Heart left ventricle (tissue), 16 donors: ENCODE measurements at regions not wholly inside any gene's neighbourhood (a gene's known extent, or its start where the extent isn't known, plus 50 kb on each side); places are given as distances from the start of the nearest gene placed in this dataset.

ENCODE experiments used
- ATAC-seq, 4 donors: fragments of 200-7000 bp; cut with Tn5 transposase; one replicate each; pipeline ENCODE4 v1.9.1; 2020 to 2022; ENCODE audit warnings: moderate library complexity in 4 of 4, mild to moderate bottlenecking in 3 of 4, moderate number of reproducible peaks in 1 of 4
- DNase-seq, 5 donors: peaks; one replicate each; pipeline ENCODE4 v3.0.0-alpha.2; 2020
- H3K27ac ChIP-seq, 12 donors: fragments of 200-600 bp; sonication (generic) in 4 of 12; one replicate each; pipeline versions ENCODE4 v1.5.0 to v1.8.0; 2016 to 2022; ENCODE audit warnings: mild to moderate bottlenecking in 2 of 12
- H3K27me3 ChIP-seq, 9 donors: fragments of 200-600 bp; sonication (generic) in 2 of 9; one replicate each; pipeline versions ENCODE4 v1.5.1 to v1.8.0; 2016 to 2022; ENCODE audit warnings: mild to moderate bottlenecking in 3 of 9
- H3K36me3 ChIP-seq, 9 donors: fragments of 200-600 bp; sonication (generic) in 2 of 9; one replicate each; pipeline versions ENCODE4 v1.5.0 to v1.8.0; 2018 to 2022; ENCODE audit warnings: mild to moderate bottlenecking in 2 of 9
- H3K4me1 ChIP-seq, 12 donors: fragments of 200-600 bp; sonication (generic) in 4 of 12; one replicate each; pipeline versions ENCODE4 v1.5.0 to v1.8.0; 2016 to 2022; ENCODE audit warnings: mild to moderate bottlenecking in 3 of 12
- H3K4me3 ChIP-seq, 12 donors: fragments of 200-600 bp; sonication (generic) in 4 of 12; one replicate each; pipeline versions ENCODE4 v1.5.0 to v1.8.0; 2017 to 2022; ENCODE audit warnings: mild to moderate bottlenecking in 9 of 12, moderate library complexity in 4 of 12
- H3K9me3 ChIP-seq, 12 donors: fragments of 200-600 bp; sonication (generic) in 4 of 12; one replicate each; pipeline versions ENCODE4 v1.5.0 to v1.8.0; 2016 to 2022; ENCODE audit warnings: mild to moderate bottlenecking in 1 of 12
- POLR2A ChIP-seq, 2 donors: fragments of 450-650 bp; IDR thresholded peaks; one replicate each; pipeline ENCODE4 v1.6.1; 2017; ENCODE audit warnings: antibody characterized with exemption in 2 of 2, mild to moderate bottlenecking in 2 of 2, moderate library complexity in 2 of 2
- WGBS, 4 donors: extraction: QIAGEN DNeasy Blood & Tissue Kit in 2 of 4; methylation state at CpG; one replicate each; pipeline versions ENCODE4 v1.1.5 to v1.1.7; 2013 to 2018; 5-methylcytosine and 5-hydroxymethylcytosine counted together
- intact Hi-C, 10 donors: fragments of 100-400 bp; cut with DNase I; formaldehyde crosslinking; loops; one replicate each; pipeline versions ENCODE4 v1.11.1 to v1.14.2; 2022
- TF ChIP-seq, protein P1 (sequence below), 12 donors: fragments of 200-600 bp; sonication (generic) in 4 of 12; IDR thresholded peaks; one replicate each; pipeline versions ENCODE4 v1.5.0 to v1.8.0; 2018 to 2022; ENCODE audit warnings: antibody characterized with exemption in 12 of 12, mild to moderate bottlenecking in 5 of 12
- donor health status: ischemic (EF 13 %, LVEDD 7.1; RV severe dilation, severe dysfunction).
- donor health status: healthy with polysubstance abuse.
- donor health status: DM: no; HTN: yes; CAD: no.
- donor health status: DM: no; HTN: no; CAD: no.
- donor health status: ischemic (EF 25% LVEDD 6.9; RV normal size, moderate dysfunction).
- donor health status: ischemic (EF 25% LVEDD 5.7; RV mildly dilated, moderate dysfunction).
- donor health status: healthy.
- donor health status: DM: yes; HTN: yes; CAD: no.
- donor health status: ischemic (EF 35%, LVEDD 5.7; RV mildly dilated, moderate dysfunction).
- donor health status: nonischemic (EF 11% LVEDD 7.7; RV severe dilation, severe dysfunction).
- donor health status: DM: yes; HTN: yes; CAD: no.
- donor health status: PGD.
- donor health status: ischemic (EF 29% LVEDD 5.4; RV normal size, mild dysfunction).
- donor health status: nonischemic (EF 23%, LVEDD 6.1; RV moderate dilation, normal function).

DNA sequence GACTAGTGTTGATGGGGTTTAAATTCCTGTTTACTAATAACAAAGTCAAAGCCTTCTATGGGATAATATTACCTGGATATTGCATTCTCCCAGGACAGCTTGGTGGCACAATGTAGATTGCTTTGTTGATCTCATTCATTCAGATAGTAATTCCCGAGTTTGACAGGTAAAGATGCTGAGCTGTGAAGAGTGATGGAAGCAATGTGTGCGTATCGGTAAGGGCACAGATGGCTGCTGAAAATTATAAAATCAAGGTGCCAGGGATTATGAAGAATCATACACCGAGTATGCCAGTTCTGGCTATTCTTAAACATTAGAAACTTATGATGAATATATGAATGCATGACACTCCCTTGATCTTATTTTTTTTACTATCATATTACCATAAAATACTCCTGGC lies 100.6 kb upstream of the CNTNAP4 start:
- Histone ChIP-seq H3K27ac (no peak overlapping the region), H3K36me3 (no peaks in the 10 kb centered on the region)
- intact Hi-C loops = no loop called here

DNA sequence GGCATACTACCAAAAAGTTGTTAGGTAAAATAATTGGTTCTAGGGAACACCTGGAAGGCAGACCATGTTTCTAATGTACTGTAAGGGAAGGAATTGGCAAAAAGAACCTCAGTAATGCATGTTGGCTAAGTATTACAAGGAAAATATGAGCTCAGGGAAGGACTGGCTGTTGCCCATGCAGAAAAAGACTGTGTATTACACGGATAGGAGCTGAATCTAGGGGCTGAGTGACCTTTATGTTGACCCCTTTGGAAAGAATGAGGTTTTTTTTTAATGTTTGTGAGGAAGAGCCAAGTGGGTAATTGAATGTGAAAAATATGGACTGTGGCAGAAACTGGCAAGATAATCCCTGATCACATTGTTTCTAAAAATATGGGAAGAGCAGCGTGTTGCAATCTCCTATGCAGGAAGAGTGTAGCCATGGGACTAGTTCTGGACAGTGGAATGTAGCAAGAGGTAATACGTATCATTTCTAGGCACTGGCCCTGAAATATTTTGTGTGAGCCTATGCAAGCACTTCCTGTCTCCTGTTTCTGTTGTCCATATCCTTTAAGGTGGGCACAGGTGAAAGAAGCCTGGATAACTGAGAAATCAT lies 95.1 kb upstream of the CNTNAP4 start:
- H3K9me3 ChIP-seq = peaks cover 0 to 11% (median 2%) of the 10 kb centered on the region in 12 donors
- H3K36me3 ChIP-seq = no peaks in the 10 kb centered on the region
- H3K27ac ChIP-seq = no peak overlapping the region
- 43 to 57% (median 44%) methylated on average over 3 of the region's 3 CpGs for WGBS, 4 donors
- intact Hi-C loops = no loop called here
- no peak overlapping the region for H3K4me3 ChIP-seq
- DNase-seq = no peak
- H3K4me1 ChIP-seq = no peaks in the 10 kb centered on the region
- no peak for ATAC-seq
- TF ChIP-seq, protein P1, sequence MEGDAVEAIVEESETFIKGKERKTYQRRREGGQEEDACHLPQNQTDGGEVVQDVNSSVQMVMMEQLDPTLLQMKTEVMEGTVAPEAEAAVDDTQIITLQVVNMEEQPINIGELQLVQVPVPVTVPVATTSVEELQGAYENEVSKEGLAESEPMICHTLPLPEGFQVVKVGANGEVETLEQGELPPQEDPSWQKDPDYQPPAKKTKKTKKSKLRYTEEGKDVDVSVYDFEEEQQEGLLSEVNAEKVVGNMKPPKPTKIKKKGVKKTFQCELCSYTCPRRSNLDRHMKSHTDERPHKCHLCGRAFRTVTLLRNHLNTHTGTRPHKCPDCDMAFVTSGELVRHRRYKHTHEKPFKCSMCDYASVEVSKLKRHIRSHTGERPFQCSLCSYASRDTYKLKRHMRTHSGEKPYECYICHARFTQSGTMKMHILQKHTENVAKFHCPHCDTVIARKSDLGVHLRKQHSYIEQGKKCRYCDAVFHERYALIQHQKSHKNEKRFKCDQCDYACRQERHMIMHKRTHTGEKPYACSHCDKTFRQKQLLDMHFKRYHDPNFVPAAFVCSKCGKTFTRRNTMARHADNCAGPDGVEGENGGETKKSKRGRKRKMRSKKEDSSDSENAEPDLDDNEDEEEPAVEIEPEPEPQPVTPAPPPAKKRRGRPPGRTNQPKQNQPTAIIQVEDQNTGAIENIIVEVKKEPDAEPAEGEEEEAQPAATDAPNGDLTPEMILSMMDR (IDR thresholded peaks at IDR 0.05) = no peak
- TF ChIP-seq POLR2A (IDR thresholded peaks at IDR 0.05) = no peak
- H3K27me3 ChIP-seq = no peaks in the 10 kb centered on the region

More for the DNA sequence above, 100.6 kb upstream of the CNTNAP4 start:
- DNase-seq = no peak
- H3K4me1 ChIP-seq = no peaks in the 10 kb centered on the region
- H3K27me3 ChIP-seq = no peaks in the 10 kb centered on the region
- no peak for TF ChIP-seq POLR2A (IDR thresholded peaks at IDR 0.05)
- TF ChIP-seq, protein P1 (IDR thresholded peaks at IDR 0.05) = no peak
- 84 to 90% (median 87%) methylated on average over 4 of the region's 4 CpGs for WGBS, 4 donors
- ATAC-seq = no peak
- H3K9me3 ChIP-seq = peaks cover 0 to 15% (median 6%) of the 10 kb centered on the region in 12 donors
- no peak overlapping the region for H3K4me3 ChIP-seq

- Histone ChIP-seq H3K27me3 (no peaks in the 10 kb centered on the region), H3K9me3 (peaks cover 0 to 25% (median 8%) of the 10 kb centered on the region in 12 donors), H3K4me1 (no peaks in the 10 kb centered on the region), H3K4me3 (no peak overlapping the region), H3K27ac (no peak overlapping the region), H3K36me3 (no peaks in the 10 kb centered on the region)
- no peak for ATAC-seq
- intact Hi-C loops = no loop called here
- DNase-seq = no peak
- WGBS, 4 donors = 27 to 34% (median 29%) methylated on average over 1 of the region's 1 CpG
- no peak for TF ChIP-seq POLR2A (IDR thresholded peaks at IDR 0.05)
- TF ChIP-seq, protein P1 (IDR thresholded peaks at IDR 0.05) = no peak
Measured at GRCh38 chr16:76183647-76184046, 93.6 kb upstream of the CNTNAP4 start.

DNA sequence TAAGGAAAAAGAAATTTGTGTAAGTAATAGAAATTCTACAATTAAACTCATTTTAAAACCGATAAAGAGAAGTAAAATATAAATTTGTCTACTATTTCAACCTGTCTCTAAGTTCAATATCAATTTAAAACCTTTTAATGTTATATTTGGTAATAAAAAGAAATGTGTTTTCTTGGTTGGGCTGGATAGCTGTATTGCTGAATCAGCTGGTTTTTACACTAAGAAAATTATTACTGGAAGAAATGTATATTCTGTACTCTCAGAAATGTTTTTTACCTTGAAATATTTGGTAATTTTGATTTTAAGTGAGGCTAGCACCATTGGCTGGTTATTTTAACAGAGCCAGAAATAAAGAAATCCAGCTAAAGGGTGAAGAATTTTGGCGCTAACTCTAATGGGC lies 87.1 kb upstream of the CNTNAP4 start:
- no peak for ATAC-seq
- H3K27ac ChIP-seq = no peak overlapping the region
- H3K27me3 ChIP-seq = no peaks in the 10 kb centered on the region
- no peak overlapping the region for H3K4me3 ChIP-seq
- H3K4me1 ChIP-seq = no peaks in the 10 kb centered on the region
- TF ChIP-seq, protein P1 (IDR thresholded peaks at IDR 0.05) = no peak
- TF ChIP-seq POLR2A (IDR thresholded peaks at IDR 0.05) = no peak
- WGBS, 4 donors = 69 to 76% (median 74%) methylated on average over 2 of the region's 2 CpGs
- DNase-seq = no peak
- intact Hi-C loops = no loop called here
- H3K36me3 ChIP-seq = no peaks in the 10 kb centered on the region
- peaks cover 0 to 28% (median 8%) of the 10 kb centered on the region in 12 donors for H3K9me3 ChIP-seq
